ENCODE measurements at regions not wholly inside any gene's neighbourhood (a gene's known extent, or its start where the extent isn't known, plus 50 kb on each side); places are given as distances from the start of the nearest gene placed in this dataset.

GRCh38 chr4:153987291-153987690, 198.4 kb upstream of the SFRP2 start (continued):
- TF ChIP-seq EGR1 (IDR thresholded peaks at IDR 0.05; ENCODE audit: borderline replicate concordance, low read depth, low read length), result no peak

GRCh38 chr4:153976954-153977353, 188.1 kb upstream of the SFRP2 start:
- FAIRE-seq, result no peak
- CTCF ChIA-PET (ENCODE audit: partially characterized antibody), result no interaction called here

More at GRCh38 chr4:153976954-153977353, 188.1 kb upstream of the SFRP2 start:
- H2BK120ac ChIP-seq (replicated peaks; ENCODE audit: low read depth, low read length), result no peak overlapping the region
- H3K18ac ChIP-seq (ENCODE audit: extremely low read depth, low read length), result no peak overlapping the region
- H3K56ac ChIP-seq (replicated peaks; ENCODE audit: insufficient read length, low read depth, low read length), result no peak overlapping the region
- H3K9me3 ChIP-seq (ENCODE audit: insufficient read depth in 2 of 2, low read depth in 1 of 2, low read length in 1 of 2), result peaks cover 16 to 25% of the 10 kb centered on the region in 2 experiments
- POLR2A ChIA-PET (ENCODE audit: partially characterized antibody), result no interaction called here
- H2BK5ac ChIP-seq (ENCODE audit: low read depth, low read length), result no peak overlapping the region
- H3K4ac ChIP-seq (replicated peaks; ENCODE audit: insufficient read length, low read depth, low read length), result no peak overlapping the region
- no peaks in the 10 kb centered on the region for H3K79me1 ChIP-seq (ENCODE audit: low read depth, low read length)
- no peak overlapping the region for H3K23ac ChIP-seq (ENCODE audit: insufficient read length)
- H3K27ac ChIP-seq (ENCODE audit: low read depth, low read length), result no peak overlapping the region
- no peaks in the 10 kb centered on the region; the same call in 1 of the 2 replicates for H3K23me2 ChIP-seq (ENCODE audit: low read depth, low read length)
- H3K27me3 ChIP-seq (replicated peaks in 1 of 4; ENCODE audit: control insufficient read depth in 3 of 4, extremely low read depth in 1 of 4, insufficient read depth in 3 of 4, low read length in 3 of 4), result no peaks in the 10 kb centered on the region
- DNase-seq (ENCODE audit: low read depth in 1 of 2, low spot score in 2 of 2), result no peak
- H3K14ac ChIP-seq (ENCODE audit: insufficient read length), result no peak overlapping the region
- no peak overlapping the region for H2AK5ac ChIP-seq (ENCODE audit: low read depth, low read length)
- no peak overlapping the region for H2BK15ac ChIP-seq (ENCODE audit: low read length)
- H3K4me3 ChIP-seq (ENCODE audit: extremely low read depth in 1 of 4, insufficient read depth in 2 of 4, low read depth in 3 of 4, low read length in 4 of 4), result no peak overlapping the region
- no peak overlapping the region for H2BK12ac ChIP-seq (ENCODE audit: low read depth, low read length)
- no peak overlapping the region for H4K91ac ChIP-seq (replicated peaks; ENCODE audit: insufficient read length, low read length)
- H3K9ac ChIP-seq (replicated peaks in 1 of 4; ENCODE audit: extremely low read depth in 1 of 4, low read depth in 3 of 4, low read length in 3 of 4), result no peak overlapping the region
- no peak overlapping the region for H4K5ac ChIP-seq (ENCODE audit: insufficient read length, low read depth, low read length)
- no peak overlapping the region for H2AFZ ChIP-seq (ENCODE audit: low read length)
- H2BK20ac ChIP-seq (ENCODE audit: low read length), result no peak overlapping the region
- H3K36me3 ChIP-seq (ENCODE audit: control insufficient read depth in 2 of 4, insufficient read depth in 4 of 4, low read length in 3 of 4), result no peaks in the 10 kb centered on the region
- no peak overlapping the region for H4K8ac ChIP-seq (ENCODE audit: extremely low read depth, insufficient read depth, low read length)
- H3K4me1 ChIP-seq (replicated peaks in 1 of 4; ENCODE audit: control insufficient read depth in 3 of 4, insufficient read depth in 4 of 4, low read length in 3 of 4), result no peaks in the 10 kb centered on the region
- no peak overlapping the region for H3K4me2 ChIP-seq (ENCODE audit: insufficient read depth in 1 of 2, low read depth in 2 of 2, low read length in 2 of 2)
- H4K20me1 ChIP-seq (replicated peaks in 1 of 2; ENCODE audit: control insufficient read depth in 1 of 2, insufficient read depth in 2 of 2, low read length in 2 of 2), result no peaks in the 10 kb centered on the region
- H3K79me2 ChIP-seq (ENCODE audit: control insufficient read depth in 1 of 2, insufficient read depth in 2 of 2, low read length in 2 of 2), result no peaks in the 10 kb centered on the region
- TF ChIP-seq TEAD4 (IDR thresholded peaks at IDR 0.05; ENCODE audit: low read depth, low read length) (no peak), TCF12 (IDR thresholded peaks at IDR 0.05; ENCODE audit: low read depth, low read length) (no peak), CBX8 (IDR thresholded peaks at IDR 0.05; ENCODE audit: borderline replicate concordance, low read depth, low read length) (no peak), SUZ12 (IDR thresholded peaks at IDR 0.05; ENCODE audit: low read length) (no peak), ZNF274 (IDR thresholded peaks at IDR 0.05; ENCODE audit: borderline replicate concordance, extremely low read depth, low read length) (no peak), SP2 (IDR thresholded peaks at IDR 0.05; ENCODE audit: low read length) (no peak), SAP30 (IDR thresholded peaks at IDR 0.05; ENCODE audit: insufficient read depth, insufficient replicate concordance, low read length) (no peak), JUN (IDR thresholded peaks at IDR 0.05; ENCODE audit: low read depth, low read length) (no peak), CHD2 (IDR thresholded peaks at IDR 0.05; ENCODE audit: low read length) (no peak), EP300 (IDR thresholded peaks at IDR 0.05; ENCODE audit: borderline replicate concordance in 1 of 2, low read depth in 2 of 2, low read length in 2 of 2) (no peak), RAD21 (IDR thresholded peaks at IDR 0.05 in 1 of 2, conservative IDR thresholded peaks at IDR 0.05 in 1 of 2; ENCODE audit: low read depth in 2 of 2, low read length in 2 of 2) (no peak)

Measured in H1 (cell line).